ENCODE measurements at regions not wholly inside any gene's neighbourhood (a gene's known extent, or its start where the extent isn't known, plus 50 kb on each side); places are given as distances from the start of the nearest gene placed in this dataset.

- Histone ChIP-seq H2BK5ac (ENCODE audit: low read depth, low read length) (no peak overlapping the region), H3K4me2 (ENCODE audit: insufficient read depth in 1 of 2, low read depth in 2 of 2, low read length in 2 of 2) (no peak overlapping the region), H2BK12ac (ENCODE audit: low read depth, low read length) (no peak overlapping the region), H2AK5ac (ENCODE audit: low read depth, low read length) (no peak overlapping the region), H2BK20ac (ENCODE audit: low read length) (no peak overlapping the region), H2BK120ac (replicated peaks; ENCODE audit: low read depth, low read length) (no peak overlapping the region), H3K18ac (ENCODE audit: extremely low read depth, low read length) (no peak overlapping the region), H3K79me2 (ENCODE audit: control insufficient read depth in 1 of 2, insufficient read depth in 2 of 2, low read length in 2 of 2) (no peaks in the 10 kb centered on the region), H3K79me1 (ENCODE audit: low read depth, low read length) (no peaks in the 10 kb centered on the region), H3K56ac (replicated peaks; ENCODE audit: insufficient read length, low read depth, low read length) (no peak overlapping the region), H3K9ac (replicated peaks in 1 of 4; ENCODE audit: extremely low read depth in 1 of 4, low read depth in 3 of 4, low read length in 3 of 4) (no peak overlapping the region), H3K36me3 (ENCODE audit: control insufficient read depth in 2 of 4, insufficient read depth in 4 of 4, low read length in 3 of 4) (no peaks in the 10 kb centered on the region), H4K5ac (ENCODE audit: insufficient read length, low read depth, low read length) (no peak overlapping the region), H2AFZ (ENCODE audit: low read length) (no peak overlapping the region), H3K27me3 (replicated peaks in 1 of 4; ENCODE audit: control insufficient read depth in 3 of 4, extremely low read depth in 1 of 4, insufficient read depth in 3 of 4, low read length in 3 of 4) (peaks cover 0 to 2% (median 0%) of the 10 kb centered on the region in 4 experiments; a peak in 1 of 7 replicates), H2BK15ac (ENCODE audit: low read length) (no peak overlapping the region), H4K8ac (ENCODE audit: extremely low read depth, insufficient read depth, low read length) (no peak overlapping the region), H3K9me3 (ENCODE audit: insufficient read depth in 2 of 2, low read depth in 1 of 2, low read length in 1 of 2) (no peaks in the 10 kb centered on the region), H3K4me1 (replicated peaks in 1 of 4; ENCODE audit: control insufficient read depth in 3 of 4, insufficient read depth in 4 of 4, low read length in 3 of 4) (no peaks in the 10 kb centered on the region), H3K4ac (replicated peaks; ENCODE audit: insufficient read length, low read depth, low read length) (no peak overlapping the region), H3K23ac (ENCODE audit: insufficient read length) (no peak overlapping the region), H3K27ac (ENCODE audit: low read depth, low read length) (no peak overlapping the region), H3K14ac (ENCODE audit: insufficient read length) (no peak overlapping the region), H3K23me2 (ENCODE audit: low read depth, low read length) (no peaks in the 10 kb centered on the region), H3K4me3 (ENCODE audit: extremely low read depth in 1 of 4, insufficient read depth in 2 of 4, low read depth in 3 of 4, low read length in 4 of 4) (no peak overlapping the region), H4K91ac (replicated peaks; ENCODE audit: insufficient read length, low read length) (no peak overlapping the region), H4K20me1 (replicated peaks in 1 of 2; ENCODE audit: control insufficient read depth in 1 of 2, insufficient read depth in 2 of 2, low read length in 2 of 2) (no peaks in the 10 kb centered on the region)
- ChIA-PET POLR2A (ENCODE audit: partially characterized antibody) (no interaction called here), CTCF (ENCODE audit: partially characterized antibody) (interaction anchor here (1.1 to 2.2 kb wide), 7 partner anchors 10 to 448 kb away, joined by 3 to 10 read pairs (median 4); no protein-coding TSS in a partner anchor)
- WGBS, 2 experiments (ENCODE audit: extremely low coverage in 1 of 2, insufficient coverage in 1 of 2, insufficient read length in 1 of 2, insufficient replicate concordance in 2 of 2, low coverage in 1 of 2, low lambda C conversion rate in 2 of 2, missing lambda C conversion rate in 1 of 2), result 95% methylated on average over 5 of the region's 5 CpGs; no CpG with 5 or more reads in 1 of the 2 experiments
- no peak for FAIRE-seq
- DNase-seq (ENCODE audit: low read depth in 1 of 2, low spot score in 2 of 2), result peak in 1 of 2 experiments; percentile 16
- TF ChIP-seq CHD2 (IDR thresholded peaks at IDR 0.05; ENCODE audit: low read length), result no peak
Measured at GRCh38 chr11:134598368-134598767, 186.3 kb upstream of the B3GAT1 start.
